CD14-positive monocyte (primary cell): ENCODE measurements at regions not wholly inside any gene's neighbourhood (a gene's known extent, or its start where the extent isn't known, plus 50 kb on each side); places are given as distances from the start of the nearest gene placed in this dataset.

Source experiments
- DNase-seq, 3 donors: peaks; one replicate each; pipeline ENCODE4 v3.0.0-alpha.2; 2011 to 2022
- H2AFZ ChIP-seq: 2 replicates; pipeline ENCODE4 v1.6.0; 2012; ENCODE audit warnings: mild to moderate bottlenecking, low read depth, low read length, inconsistent platforms; ENCODE audit not compliant: insufficient read depth, poor library complexity, severe bottlenecking
- H3K27ac ChIP-seq, 2 donors: 1 replicate in 1 of 2; 2 replicates in 1 of 2; pipeline ENCODE4 v1.5.1; 2012 to 2013; ENCODE audit warnings: low read length in 2 of 2, control low read depth in 1 of 2, inconsistent platforms in 1 of 2, low read depth in 1 of 2, mild to moderate bottlenecking in 1 of 2
- H3K27me3 ChIP-seq, 2 donors: one replicate each; pipeline versions ENCODE4 v1.6.0 to v1.6.1; 2011 to 2013; ENCODE audit warnings: low read length in 2 of 2; ENCODE audit not compliant: control insufficient read depth in 2 of 2, insufficient read depth in 2 of 2
- H3K36me3 ChIP-seq, 2 donors: replicated peaks in 1 of 2; 1 replicate in 1 of 2; 2 replicates in 1 of 2; pipeline versions ENCODE4 v1.5.1 to v1.6.1; 2012 to 2013; ENCODE audit warnings: low read length in 2 of 2, control low read depth in 1 of 2, inconsistent platforms in 1 of 2, mild to moderate bottlenecking in 1 of 2; ENCODE audit not compliant: insufficient read depth in 2 of 2, control insufficient read depth in 1 of 2
- H3K4me1 ChIP-seq, 2 donors: 1 replicate in 1 of 2; 2 replicates in 1 of 2; pipeline versions ENCODE4 v1.5.1 to v1.6.1; 2012 to 2013; ENCODE audit warnings: low read length in 2 of 2, control low read depth in 1 of 2, inconsistent platforms in 1 of 2, mild to moderate bottlenecking in 1 of 2, moderate library complexity in 1 of 2; ENCODE audit not compliant: insufficient read depth in 2 of 2, control insufficient read depth in 1 of 2
- H3K4me2 ChIP-seq: replicated peaks from 2 replicates; pipeline ENCODE3; 2012; ENCODE audit warnings: low read length, moderate library complexity, mild to moderate bottlenecking; ENCODE audit not compliant: poor library complexity, severe bottlenecking; ENCODE audit errors: extremely low read depth
- H3K4me3 ChIP-seq, 3 experiments: fragments of 200-600 bp in 1 of 3; sonication (generic) in 1 of 3; replicated peaks in 1 of 3; 1 replicate in 2 of 3; 2 replicates in 1 of 3; pipeline ENCODE4 v1.5.1; 2011 to 2013; ENCODE audit warnings: low read length in 3 of 3, mild to moderate bottlenecking in 3 of 3, control low read depth in 2 of 3, low read depth in 2 of 3, inconsistent platforms in 1 of 3, moderate library complexity in 1 of 3
- H3K79me2 ChIP-seq: 2 replicates; pipeline ENCODE4 v1.6.0; 2012; ENCODE audit warnings: mild to moderate bottlenecking, control low read depth, inconsistent platforms, low read length, moderate library complexity; ENCODE audit not compliant: insufficient read depth
- H3K9ac ChIP-seq: 2 replicates; pipeline ENCODE4 v1.6.0; 2017; ENCODE audit warnings: low read length, mild to moderate bottlenecking; ENCODE audit not compliant: insufficient read depth, poor library complexity, severe bottlenecking
- H3K9me3 ChIP-seq, 2 donors: replicated peaks in 1 of 2; 1 replicate in 1 of 2; 2 replicates in 1 of 2; pipeline versions ENCODE4 v1.5.1 to v1.6.1; 2012 to 2013; ENCODE audit warnings: low read length in 2 of 2, control low read depth in 1 of 2; ENCODE audit not compliant: control insufficient read depth in 1 of 2, insufficient read depth in 1 of 2
- H4K20me1 ChIP-seq: 2 replicates; pipeline ENCODE4 v1.6.0; 2012; ENCODE audit warnings: mild to moderate bottlenecking, low read length, control low read depth, moderate library complexity; ENCODE audit not compliant: insufficient read depth
- H3K27ac Mint-ChIP-seq, 7 donors: one replicate each; pipeline ENCODE4 v1.8.0; 2020; ENCODE audit warnings: mild to moderate bottlenecking in 7 of 7, mixed read lengths in 7 of 7, moderate library complexity in 6 of 7, inconsistent platforms in 2 of 7
- H3K27me3 Mint-ChIP-seq, 3 donors: one replicate each; pipeline ENCODE4 v1.8.0; 2021 to 2022; ENCODE audit warnings: low read depth in 3 of 3, mild to moderate bottlenecking in 3 of 3, mixed read lengths in 3 of 3, moderate library complexity in 3 of 3, inconsistent platforms in 1 of 3
- H3K36me3 Mint-ChIP-seq, 2 donors: one replicate each; pipeline ENCODE4 v1.8.0; 2020; ENCODE audit warnings: mixed read lengths in 2 of 2, inconsistent platforms in 1 of 2, mild to moderate bottlenecking in 1 of 2
- H3K4me1 Mint-ChIP-seq: one replicate; pipeline ENCODE4 v1.8.0; 2020; ENCODE audit warnings: mild to moderate bottlenecking, mixed read lengths
- H3K4me3 Mint-ChIP-seq, 2 donors: one replicate each; pipeline ENCODE4 v1.8.0; 2020; ENCODE audit warnings: mild to moderate bottlenecking in 2 of 2, mixed read lengths in 2 of 2, moderate library complexity in 1 of 2
- H3K9me3 Mint-ChIP-seq, 7 donors: one replicate each; pipeline ENCODE4 v1.8.0; 2020 to 2022; ENCODE audit warnings: mixed read lengths in 7 of 7, mild to moderate bottlenecking in 6 of 7, moderate library complexity in 6 of 7, inconsistent platforms in 2 of 7
- CTCF ChIP-seq: fragments of 200-600 bp; IDR thresholded peaks from one replicate; pipeline ENCODE4 v1.8.0; 2022; ENCODE audit warnings: antibody characterized with exemption, mild to moderate bottlenecking
- WGBS: methylation state at CpG from one replicate; pipeline ENCODE4 v1.1.5; 2013; ENCODE audit warnings: missing lambda C conversion rate; ENCODE audit not compliant: insufficient coverage; 5-methylcytosine and 5-hydroxymethylcytosine counted together
- intact Hi-C, 2 donors: fragments of 100-400 bp; cut with micrococcal nuclease; formaldehyde crosslinking; loops; one replicate each; pipeline versions ENCODE4 v1.15.0 to v1.15.1; 2023

- H3K27ac ChIP-seq = no peak overlapping the region
- H3K9me3 ChIP-seq = no peaks in the 10 kb centered on the region
- DNase-seq = no peak
- H3K27ac Mint-ChIP-seq = no peak overlapping the region
- no peaks in the 10 kb centered on the region for H3K36me3 Mint-ChIP-seq
- no peak overlapping the region for H3K4me3 Mint-ChIP-seq
- intact Hi-C loops = no loop called here
- H3K9ac ChIP-seq = no peak overlapping the region
- no peak overlapping the region for H3K4me3 ChIP-seq
- no peaks in the 10 kb centered on the region for H3K36me3 ChIP-seq
- peaks cover 0 to 10% (median 0%) of the 10 kb centered on the region in 7 donors for H3K9me3 Mint-ChIP-seq
- no peaks in the 10 kb centered on the region for H3K27me3 ChIP-seq
- no peaks in the 10 kb centered on the region for H3K4me1 Mint-ChIP-seq
- H3K4me2 ChIP-seq = no peak overlapping the region
- H2AFZ ChIP-seq = no peak overlapping the region
- no peaks in the 10 kb centered on the region for H3K79me2 ChIP-seq
- WGBS = no CpG with 5 or more reads among the region's 2 CpGs
- H4K20me1 ChIP-seq = no peaks in the 10 kb centered on the region
- H3K4me1 ChIP-seq = no peaks in the 10 kb centered on the region
- peaks cover 2 to 8% (median 2%) of the 10 kb centered on the region in 3 donors for H3K27me3 Mint-ChIP-seq
- TF ChIP-seq CTCF = no peak
Observed at GRCh38 chr5:42043400-42043799, 118.3 kb downstream of the FBXO4 start.

- no peak overlapping the region for H3K9ac ChIP-seq
- no peaks in the 10 kb centered on the region for H3K9me3 ChIP-seq
- Mint-ChIP-seq H3K27ac (no peak overlapping the region), H3K4me3 (no peak overlapping the region), H3K4me1 (no peaks in the 10 kb centered on the region), H3K36me3 (no peaks in the 10 kb centered on the region), H3K9me3 (peaks cover 0 to 2% (median 0%) of the 10 kb centered on the region in 7 donors), H3K27me3 (peaks cover under 1 to 5% (median 2%) of the 10 kb centered on the region in 3 donors)
- no peaks in the 10 kb centered on the region for H3K4me1 ChIP-seq
- H3K27me3 ChIP-seq = no peaks in the 10 kb centered on the region
- H4K20me1 ChIP-seq = no peaks in the 10 kb centered on the region
- TF ChIP-seq CTCF = peak; percentile 69
- H2AFZ ChIP-seq = no peak overlapping the region
- peak; percentile 9 to 24 (median 10) for DNase-seq
- no peak overlapping the region for H3K4me2 ChIP-seq
- intact Hi-C loops = loop anchor here (2.0 to 5.0 kb wide), 2 partner anchors 200 kb away; no protein-coding TSS in a partner anchor
- H3K36me3 ChIP-seq = no peaks in the 10 kb centered on the region
- H3K79me2 ChIP-seq = no peaks in the 10 kb centered on the region
- no peak overlapping the region for H3K27ac ChIP-seq
- no peak overlapping the region for H3K4me3 ChIP-seq
- WGBS = 40% methylated on average over 5 of the region's 5 CpGs
Observed at GRCh38 chr5:42057254-42057690, 132.2 kb downstream of the FBXO4 start.
